HL-60 (cell line): ENCODE measurements at regions not wholly inside any gene's neighbourhood (a gene's known extent, or its start where the extent isn't known, plus 50 kb on each side); places are given as distances from the start of the nearest gene placed in this dataset.

ENCODE experiments used
- DNase-seq, 2 experiments: peaks; one replicate each; pipeline ENCODE4 v3.0.0-alpha.2; 2010 to 2020; ENCODE audit warnings: low read depth in 1 of 2, low spot score in 1 of 2
- H3K27ac ChIP-seq: fragments of 250-450 bp; sonication (Bioruptor Pico); replicated peaks from 2 replicates; pipeline ENCODE4 v1.5.1; 2020; ENCODE audit warnings: mild to moderate bottlenecking, moderate library complexity
- H3K27me3 ChIP-seq: fragments of 250-450 bp; sonication (Bioruptor Pico); 2 replicates; pipeline ENCODE4 v1.5.1; 2021; ENCODE audit warnings: mild to moderate bottlenecking, moderate library complexity; ENCODE audit not compliant: insufficient read depth, poor library complexity, severe bottlenecking
- H3K4me3 ChIP-seq: replicated peaks from 2 replicates; pipeline ENCODE4 v1.5.1; 2011; ENCODE audit warnings: mild to moderate bottlenecking, control low read depth, low read length; ENCODE audit not compliant: insufficient read depth
- GABPA ChIP-seq: IDR thresholded peaks from 2 replicates; pipeline ENCODE4 v1.6.1; 2012; ENCODE audit warnings: low read depth
- POLR2AphosphoS5 ChIP-seq: IDR thresholded peaks from 2 replicates; pipeline ENCODE4 v1.6.1; 2012; ENCODE audit warnings: low read depth
- SPI1 ChIP-seq: IDR thresholded peaks from 2 replicates; pipeline ENCODE4 v1.6.1; 2012; ENCODE audit warnings: low read depth, mild to moderate bottlenecking, borderline replicate concordance
- TF ChIP-seq, protein P1 (sequence below): IDR thresholded peaks from 2 replicates; pipeline ENCODE4 v1.6.1; 2012; ENCODE audit warnings: low read depth; ENCODE audit not compliant: insufficient replicate concordance
- TF ChIP-seq, protein P2 (sequence below): IDR thresholded peaks from one replicate; pipeline ENCODE4 v1.5.1; 2011; ENCODE audit warnings: low read length, control low read depth, inconsistent platforms; ENCODE audit not compliant: insufficient read depth

DNA sequence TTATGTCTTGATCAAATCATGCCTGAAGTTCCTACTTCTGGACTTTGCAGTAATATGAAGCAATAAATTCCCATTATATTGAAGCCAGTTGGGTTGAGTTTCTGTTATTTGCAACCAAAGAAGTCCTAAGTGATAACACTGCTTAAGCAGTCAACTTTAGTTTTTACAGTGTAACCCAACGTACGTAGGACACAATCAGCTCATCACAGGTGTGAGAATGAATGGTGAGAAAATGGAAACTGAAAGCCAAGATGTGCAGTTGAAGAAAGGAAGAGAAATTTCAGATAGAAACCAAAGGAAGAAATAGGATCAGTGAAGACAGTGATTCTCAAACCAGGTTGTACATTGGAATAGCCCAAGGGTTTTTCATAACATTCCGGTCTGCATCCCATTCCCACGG is 211.4 kb upstream of the ZFP64 start:
- DNase-seq: no peak
- Histone ChIP-seq H3K27ac (no peak overlapping the region), H3K4me3 (no peak overlapping the region), H3K27me3 (no peaks in the 10 kb centered on the region)
- TF ChIP-seq GABPA (no peak), POLR2AphosphoS5 (no peak), SPI1 (no peak)
- TF ChIP-seq, protein P1, sequence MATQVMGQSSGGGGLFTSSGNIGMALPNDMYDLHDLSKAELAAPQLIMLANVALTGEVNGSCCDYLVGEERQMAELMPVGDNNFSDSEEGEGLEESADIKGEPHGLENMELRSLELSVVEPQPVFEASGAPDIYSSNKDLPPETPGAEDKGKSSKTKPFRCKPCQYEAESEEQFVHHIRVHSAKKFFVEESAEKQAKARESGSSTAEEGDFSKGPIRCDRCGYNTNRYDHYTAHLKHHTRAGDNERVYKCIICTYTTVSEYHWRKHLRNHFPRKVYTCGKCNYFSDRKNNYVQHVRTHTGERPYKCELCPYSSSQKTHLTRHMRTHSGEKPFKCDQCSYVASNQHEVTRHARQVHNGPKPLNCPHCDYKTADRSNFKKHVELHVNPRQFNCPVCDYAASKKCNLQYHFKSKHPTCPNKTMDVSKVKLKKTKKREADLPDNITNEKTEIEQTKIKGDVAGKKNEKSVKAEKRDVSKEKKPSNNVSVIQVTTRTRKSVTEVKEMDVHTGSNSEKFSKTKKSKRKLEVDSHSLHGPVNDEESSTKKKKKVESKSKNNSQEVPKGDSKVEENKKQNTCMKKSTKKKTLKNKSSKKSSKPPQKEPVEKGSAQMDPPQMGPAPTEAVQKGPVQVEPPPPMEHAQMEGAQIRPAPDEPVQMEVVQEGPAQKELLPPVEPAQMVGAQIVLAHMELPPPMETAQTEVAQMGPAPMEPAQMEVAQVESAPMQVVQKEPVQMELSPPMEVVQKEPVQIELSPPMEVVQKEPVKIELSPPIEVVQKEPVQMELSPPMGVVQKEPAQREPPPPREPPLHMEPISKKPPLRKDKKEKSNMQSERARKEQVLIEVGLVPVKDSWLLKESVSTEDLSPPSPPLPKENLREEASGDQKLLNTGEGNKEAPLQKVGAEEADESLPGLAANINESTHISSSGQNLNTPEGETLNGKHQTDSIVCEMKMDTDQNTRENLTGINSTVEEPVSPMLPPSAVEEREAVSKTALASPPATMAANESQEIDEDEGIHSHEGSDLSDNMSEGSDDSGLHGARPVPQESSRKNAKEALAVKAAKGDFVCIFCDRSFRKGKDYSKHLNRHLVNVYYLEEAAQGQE: no peak
- TF ChIP-seq, protein P2, sequence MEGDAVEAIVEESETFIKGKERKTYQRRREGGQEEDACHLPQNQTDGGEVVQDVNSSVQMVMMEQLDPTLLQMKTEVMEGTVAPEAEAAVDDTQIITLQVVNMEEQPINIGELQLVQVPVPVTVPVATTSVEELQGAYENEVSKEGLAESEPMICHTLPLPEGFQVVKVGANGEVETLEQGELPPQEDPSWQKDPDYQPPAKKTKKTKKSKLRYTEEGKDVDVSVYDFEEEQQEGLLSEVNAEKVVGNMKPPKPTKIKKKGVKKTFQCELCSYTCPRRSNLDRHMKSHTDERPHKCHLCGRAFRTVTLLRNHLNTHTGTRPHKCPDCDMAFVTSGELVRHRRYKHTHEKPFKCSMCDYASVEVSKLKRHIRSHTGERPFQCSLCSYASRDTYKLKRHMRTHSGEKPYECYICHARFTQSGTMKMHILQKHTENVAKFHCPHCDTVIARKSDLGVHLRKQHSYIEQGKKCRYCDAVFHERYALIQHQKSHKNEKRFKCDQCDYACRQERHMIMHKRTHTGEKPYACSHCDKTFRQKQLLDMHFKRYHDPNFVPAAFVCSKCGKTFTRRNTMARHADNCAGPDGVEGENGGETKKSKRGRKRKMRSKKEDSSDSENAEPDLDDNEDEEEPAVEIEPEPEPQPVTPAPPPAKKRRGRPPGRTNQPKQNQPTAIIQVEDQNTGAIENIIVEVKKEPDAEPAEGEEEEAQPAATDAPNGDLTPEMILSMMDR: no peak

DNA sequence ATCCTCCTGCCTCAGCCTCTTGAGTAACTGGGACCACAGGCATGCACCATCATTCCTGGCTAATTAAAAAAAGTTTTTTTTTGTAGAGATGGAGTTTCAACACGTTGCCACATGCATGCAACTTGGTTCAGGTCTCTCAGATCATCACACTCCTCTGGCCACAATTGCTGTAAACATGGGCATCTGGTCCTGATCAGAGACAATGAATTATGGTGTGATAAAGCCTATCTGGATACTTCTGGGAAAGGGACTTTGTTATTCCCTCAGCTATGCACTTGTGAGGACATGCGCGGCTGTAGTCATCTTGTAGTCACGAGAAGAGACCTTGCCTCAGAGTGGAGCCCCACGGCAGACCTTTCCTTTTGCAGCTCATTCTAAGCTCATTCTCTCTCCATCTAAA is 210.9 kb upstream of the ZFP64 start:
- DNase-seq: no peak
- Histone ChIP-seq H3K27me3 (no peaks in the 10 kb centered on the region), H3K27ac (no peak overlapping the region), H3K4me3 (no peak overlapping the region)
- TF ChIP-seq, protein P2: no peak
- TF ChIP-seq, protein P1: no peak
- no peak for TF ChIP-seq GABPA
- no peak for TF ChIP-seq POLR2AphosphoS5
- no peak for TF ChIP-seq SPI1

DNA sequence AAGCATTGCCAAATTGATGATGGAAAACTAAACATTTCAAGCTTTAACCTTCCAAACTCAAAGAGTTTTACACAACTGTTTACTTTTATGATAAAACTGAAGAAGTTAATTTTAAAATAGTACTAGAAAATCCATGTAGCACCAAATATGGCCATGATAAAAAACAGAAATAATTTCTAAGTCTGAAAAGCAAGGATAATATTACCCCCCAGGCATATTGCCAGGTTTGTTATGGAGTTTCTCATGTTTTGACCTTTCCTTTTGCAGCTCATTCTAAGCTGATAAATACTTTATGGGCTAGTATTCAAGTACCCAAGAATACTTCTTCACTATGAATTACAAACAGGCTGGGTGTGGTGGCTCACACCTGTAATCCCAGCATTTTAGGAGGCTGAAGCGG is 209.9 kb upstream of the ZFP64 start:
- H3K27me3 ChIP-seq: no peaks in the 10 kb centered on the region
- H3K4me3 ChIP-seq: no peak overlapping the region
- no peak for TF ChIP-seq POLR2AphosphoS5
- TF ChIP-seq GABPA: no peak
- TF ChIP-seq, protein P2: no peak
- TF ChIP-seq SPI1: no peak
- TF ChIP-seq, protein P1: no peak
- no peak overlapping the region for H3K27ac ChIP-seq
- no peak for DNase-seq
